A673 (cell line): ENCODE measurements at regions not wholly inside any gene's neighbourhood (a gene's known extent, or its start where the extent isn't known, plus 50 kb on each side); places are given as distances from the start of the nearest gene placed in this dataset.

Experiments
- EZH2 ChIP-seq: fragments of 200-600 bp; sonication (generic); IDR thresholded peaks from 2 replicates; pipeline ENCODE4 v1.6.1; 2017; ENCODE audit warnings: borderline replicate concordance, low read depth, mild to moderate bottlenecking, mixed read lengths, antibody characterized with exemption, low read length; ENCODE audit not compliant: poor library complexity, severe bottlenecking
- TF ChIP-seq, protein P1 (sequence below): fragments of 300-800, 200-600 bp; sonication (generic); conservative IDR thresholded peaks from 2 replicates; pipeline ENCODE4 v1.5.1; 2017; ENCODE audit warnings: low read depth, mild to moderate bottlenecking, antibody characterized with exemption, low read length, moderate library complexity, mixed read lengths

DNA sequence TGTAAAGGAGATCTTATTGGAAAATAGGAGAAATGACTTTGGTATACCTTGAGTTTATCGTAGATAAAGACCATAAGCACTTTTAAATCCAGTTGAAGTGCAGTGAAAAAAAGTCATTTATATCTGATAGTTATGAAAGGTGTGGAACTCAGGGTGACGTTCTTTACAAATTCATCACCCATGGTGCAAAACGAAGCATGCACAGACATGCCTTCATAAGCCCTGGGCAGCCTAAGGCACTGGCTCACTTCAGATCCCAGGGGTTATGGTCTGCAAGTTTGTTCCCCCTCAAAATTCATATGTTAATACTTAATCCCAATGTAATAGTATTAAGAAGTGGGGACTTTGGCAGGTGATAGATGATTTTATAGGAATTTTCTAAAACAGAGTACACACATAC, 1216.4 kb upstream of the USP15 start:
- TF ChIP-seq, protein P1, sequence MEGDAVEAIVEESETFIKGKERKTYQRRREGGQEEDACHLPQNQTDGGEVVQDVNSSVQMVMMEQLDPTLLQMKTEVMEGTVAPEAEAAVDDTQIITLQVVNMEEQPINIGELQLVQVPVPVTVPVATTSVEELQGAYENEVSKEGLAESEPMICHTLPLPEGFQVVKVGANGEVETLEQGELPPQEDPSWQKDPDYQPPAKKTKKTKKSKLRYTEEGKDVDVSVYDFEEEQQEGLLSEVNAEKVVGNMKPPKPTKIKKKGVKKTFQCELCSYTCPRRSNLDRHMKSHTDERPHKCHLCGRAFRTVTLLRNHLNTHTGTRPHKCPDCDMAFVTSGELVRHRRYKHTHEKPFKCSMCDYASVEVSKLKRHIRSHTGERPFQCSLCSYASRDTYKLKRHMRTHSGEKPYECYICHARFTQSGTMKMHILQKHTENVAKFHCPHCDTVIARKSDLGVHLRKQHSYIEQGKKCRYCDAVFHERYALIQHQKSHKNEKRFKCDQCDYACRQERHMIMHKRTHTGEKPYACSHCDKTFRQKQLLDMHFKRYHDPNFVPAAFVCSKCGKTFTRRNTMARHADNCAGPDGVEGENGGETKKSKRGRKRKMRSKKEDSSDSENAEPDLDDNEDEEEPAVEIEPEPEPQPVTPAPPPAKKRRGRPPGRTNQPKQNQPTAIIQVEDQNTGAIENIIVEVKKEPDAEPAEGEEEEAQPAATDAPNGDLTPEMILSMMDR = no peak
- TF ChIP-seq EZH2 = no peak
